ENCODE measurements at regions not wholly inside any gene's neighbourhood (a gene's known extent, or its start where the extent isn't known, plus 50 kb on each side); places are given as distances from the start of the nearest gene placed in this dataset.

DNA sequence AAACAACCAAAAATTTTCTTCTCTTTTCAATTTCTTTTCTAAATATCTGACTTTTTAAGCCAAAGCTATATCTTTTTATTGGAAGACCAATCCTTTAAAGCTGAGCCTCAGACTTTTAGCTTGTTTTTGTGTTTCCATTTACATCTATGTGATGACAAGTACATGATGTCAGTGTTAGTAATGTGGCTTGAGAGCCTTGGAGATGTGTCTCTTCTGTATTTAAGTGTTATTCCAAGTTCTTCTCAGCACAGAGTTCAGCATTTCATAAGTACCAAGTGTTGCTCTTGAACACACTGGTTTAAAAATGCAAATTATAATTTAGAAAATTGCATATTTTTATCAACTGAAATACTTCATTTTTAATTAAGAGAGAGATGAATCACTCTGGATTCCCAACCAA lies 948.9 kb upstream of the FLRT2 start:
- Histone ChIP-seq H3K36me3 (ENCODE audit: control insufficient read depth, insufficient read depth, low read length) (no peaks in the 10 kb centered on the region), H3K4me3 (ENCODE audit: low read depth, low read length) (no peak overlapping the region), H3K27me3 (ENCODE audit: control insufficient read depth, insufficient read depth, low read length) (no peaks in the 10 kb centered on the region)
- TF ChIP-seq, protein P1, sequence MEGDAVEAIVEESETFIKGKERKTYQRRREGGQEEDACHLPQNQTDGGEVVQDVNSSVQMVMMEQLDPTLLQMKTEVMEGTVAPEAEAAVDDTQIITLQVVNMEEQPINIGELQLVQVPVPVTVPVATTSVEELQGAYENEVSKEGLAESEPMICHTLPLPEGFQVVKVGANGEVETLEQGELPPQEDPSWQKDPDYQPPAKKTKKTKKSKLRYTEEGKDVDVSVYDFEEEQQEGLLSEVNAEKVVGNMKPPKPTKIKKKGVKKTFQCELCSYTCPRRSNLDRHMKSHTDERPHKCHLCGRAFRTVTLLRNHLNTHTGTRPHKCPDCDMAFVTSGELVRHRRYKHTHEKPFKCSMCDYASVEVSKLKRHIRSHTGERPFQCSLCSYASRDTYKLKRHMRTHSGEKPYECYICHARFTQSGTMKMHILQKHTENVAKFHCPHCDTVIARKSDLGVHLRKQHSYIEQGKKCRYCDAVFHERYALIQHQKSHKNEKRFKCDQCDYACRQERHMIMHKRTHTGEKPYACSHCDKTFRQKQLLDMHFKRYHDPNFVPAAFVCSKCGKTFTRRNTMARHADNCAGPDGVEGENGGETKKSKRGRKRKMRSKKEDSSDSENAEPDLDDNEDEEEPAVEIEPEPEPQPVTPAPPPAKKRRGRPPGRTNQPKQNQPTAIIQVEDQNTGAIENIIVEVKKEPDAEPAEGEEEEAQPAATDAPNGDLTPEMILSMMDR (IDR thresholded peaks at IDR 0.05; ENCODE audit: insufficient read depth, low read length, severe bottlenecking) = no peak
- FAIRE-seq (no peak), DNase-seq (ENCODE audit: low read depth) (peak; percentile 1)

DNA sequence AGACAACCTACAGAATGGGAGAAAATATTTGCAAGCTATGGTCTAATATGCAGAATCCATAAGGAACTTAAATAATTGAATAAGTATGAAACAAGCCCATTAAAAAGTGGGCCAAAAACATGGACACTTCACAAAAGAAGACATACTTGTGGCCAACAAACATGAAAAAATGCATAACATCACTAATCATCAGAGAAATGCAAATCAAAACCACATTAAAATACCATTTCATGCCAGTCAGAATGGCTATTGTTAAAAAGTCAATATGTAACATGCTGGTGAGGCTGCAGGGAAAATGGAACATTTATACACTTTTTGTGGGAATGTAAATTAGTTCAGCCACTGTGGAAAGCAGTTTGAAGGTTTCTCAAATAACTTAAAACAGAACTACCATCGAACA lies 945.4 kb upstream of the FLRT2 start:
- H3K27me3 ChIP-seq (ENCODE audit: control insufficient read depth, insufficient read depth, low read length) = no peaks in the 10 kb centered on the region
- no peak overlapping the region for H3K4me3 ChIP-seq (ENCODE audit: low read depth, low read length)
- H3K36me3 ChIP-seq (ENCODE audit: control insufficient read depth, insufficient read depth, low read length) = no peaks in the 10 kb centered on the region
- no peak for DNase-seq (ENCODE audit: low read depth)
- TF ChIP-seq, protein P1 (IDR thresholded peaks at IDR 0.05; ENCODE audit: insufficient read depth, low read length, severe bottlenecking) = no peak
- FAIRE-seq = no peak

DNA sequence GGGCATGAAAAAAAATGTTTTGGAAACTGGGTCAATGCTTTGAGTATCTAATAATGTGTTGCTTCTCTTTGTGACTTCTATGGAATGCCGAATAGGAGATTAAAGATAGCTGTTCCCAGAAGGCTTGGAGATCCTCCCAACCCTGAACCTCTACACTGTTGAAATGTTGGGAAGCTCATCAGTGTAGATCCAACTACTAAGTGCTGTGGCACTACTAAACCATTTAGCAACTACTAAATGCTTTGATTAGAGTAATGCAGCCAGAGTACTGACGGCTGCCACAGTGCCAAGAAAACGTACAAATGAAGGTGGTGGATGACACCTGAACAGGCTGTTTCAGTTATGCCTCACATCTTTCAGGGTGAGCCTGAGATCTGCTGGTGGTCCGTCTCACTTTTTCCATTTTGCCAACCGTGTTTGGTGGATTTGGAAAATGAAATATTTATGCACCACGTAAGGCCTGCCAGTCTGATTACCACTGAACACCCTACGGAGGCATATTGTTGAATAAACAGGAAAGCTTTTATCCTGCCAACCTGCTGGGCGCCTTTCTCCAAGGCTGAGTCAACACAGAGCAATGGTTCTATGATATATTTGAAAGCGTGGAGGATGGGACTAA lies 938.0 kb upstream of the FLRT2 start:
- H3K4me3 ChIP-seq (ENCODE audit: low read depth, low read length) = no peak overlapping the region
- no peaks in the 10 kb centered on the region for H3K36me3 ChIP-seq (ENCODE audit: control insufficient read depth, insufficient read depth, low read length)
- no peak for DNase-seq (ENCODE audit: low read depth)
- no peaks in the 10 kb centered on the region for H3K27me3 ChIP-seq (ENCODE audit: control insufficient read depth, insufficient read depth, low read length)
- FAIRE-seq = no peak
- TF ChIP-seq, protein P1 (IDR thresholded peaks at IDR 0.05; ENCODE audit: insufficient read depth, low read length, severe bottlenecking) = no peak

DNA sequence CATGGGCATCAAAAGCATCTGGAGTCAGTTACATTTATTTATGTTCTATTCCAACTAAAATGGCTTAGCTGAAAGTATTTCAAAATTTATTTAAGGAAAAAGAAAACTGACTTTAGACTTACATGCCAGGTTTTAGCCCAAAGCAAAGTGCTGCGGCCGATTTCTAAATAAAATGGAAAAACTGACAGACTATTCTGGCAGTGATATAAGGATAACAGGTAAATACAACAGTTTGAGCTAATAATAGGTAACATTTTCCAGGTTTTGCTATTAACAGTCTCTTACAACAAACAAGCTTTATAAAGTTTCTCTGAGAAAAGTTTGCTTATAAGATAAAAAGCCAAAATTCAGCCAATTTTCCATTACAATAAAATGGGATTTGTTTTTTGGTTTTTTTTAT lies 937.2 kb upstream of the FLRT2 start:
- FAIRE-seq = no peak
- TF ChIP-seq, protein P1 (IDR thresholded peaks at IDR 0.05; ENCODE audit: insufficient read depth, low read length, severe bottlenecking) = no peak
- Histone ChIP-seq H3K27me3 (ENCODE audit: control insufficient read depth, insufficient read depth, low read length) (no peaks in the 10 kb centered on the region), H3K4me3 (ENCODE audit: low read depth, low read length) (no peak overlapping the region), H3K36me3 (ENCODE audit: control insufficient read depth, insufficient read depth, low read length) (no peaks in the 10 kb centered on the region)
- no peak for DNase-seq (ENCODE audit: low read depth)

DNA sequence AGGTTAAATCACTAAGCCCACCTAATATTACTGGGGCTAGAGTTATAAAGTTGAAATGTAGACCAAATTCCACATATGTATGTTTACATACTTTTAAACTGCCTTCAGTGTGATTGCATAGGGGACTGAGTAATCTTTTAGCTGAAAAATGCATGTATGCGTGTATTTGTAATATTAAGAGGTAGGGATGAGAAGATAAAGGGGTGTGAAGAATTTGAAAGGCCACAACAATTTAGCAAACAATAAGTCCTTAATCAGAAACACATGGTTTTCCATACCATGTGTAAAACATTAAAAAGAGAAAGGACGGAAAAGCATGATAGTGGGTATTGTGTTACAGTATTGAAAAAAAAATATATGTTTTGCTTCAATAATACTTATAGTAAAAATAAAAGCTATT lies 919.9 kb upstream of the FLRT2 start:
- Histone ChIP-seq H3K27me3 (ENCODE audit: control insufficient read depth, insufficient read depth, low read length) (no peaks in the 10 kb centered on the region), H3K4me3 (ENCODE audit: low read depth, low read length) (no peak overlapping the region), H3K36me3 (ENCODE audit: control insufficient read depth, insufficient read depth, low read length) (no peaks in the 10 kb centered on the region)
- FAIRE-seq (no peak), DNase-seq (ENCODE audit: low read depth) (no peak)
- TF ChIP-seq, protein P1 (IDR thresholded peaks at IDR 0.05; ENCODE audit: insufficient read depth, low read length, severe bottlenecking) = no peak

DNA sequence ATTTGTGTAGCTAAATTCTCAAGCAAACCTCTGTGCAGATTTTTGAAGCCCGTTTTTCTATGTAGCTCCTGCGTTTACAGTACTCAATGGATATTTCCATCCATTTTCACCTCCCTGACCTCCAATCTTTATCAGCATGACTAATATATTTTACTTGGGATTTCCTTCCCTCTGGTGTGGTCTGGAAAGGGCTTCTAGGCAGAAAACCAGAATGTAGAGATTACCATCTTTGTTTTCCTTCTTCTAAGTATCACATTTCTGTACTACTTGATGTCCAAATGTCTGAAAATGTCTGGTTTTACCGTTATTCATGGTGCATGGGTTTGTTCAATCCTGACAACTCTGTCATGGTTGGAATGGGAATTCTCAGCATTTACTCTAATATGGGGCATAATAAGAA lies 907.6 kb upstream of the FLRT2 start:
- TF ChIP-seq, protein P1 (IDR thresholded peaks at IDR 0.05; ENCODE audit: insufficient read depth, low read length, severe bottlenecking) = no peak
- FAIRE-seq (no peak), DNase-seq (ENCODE audit: low read depth) (no peak)
- no peak overlapping the region for H3K4me3 ChIP-seq (ENCODE audit: low read depth, low read length)
- no peaks in the 10 kb centered on the region for H3K36me3 ChIP-seq (ENCODE audit: control insufficient read depth, insufficient read depth, low read length)
- no peaks in the 10 kb centered on the region for H3K27me3 ChIP-seq (ENCODE audit: control insufficient read depth, insufficient read depth, low read length)
